OCI-LY7 (cell line): ENCODE measurements at regions not wholly inside any gene's neighbourhood (a gene's known extent, or its start where the extent isn't known, plus 50 kb on each side); places are given as distances from the start of the nearest gene placed in this dataset.

Source experiments
- BruUV-seq: library from RNA; stranded (reverse); fragments of 400-500 nt; replicated peaks from 2 replicates; lab custom pipeline; 2021; lab: Mats Ljungman, UMichigan
- CTCF ChIA-PET: fragments of 300-600 bp; sonication (Branson Sonifier 250); formaldehyde crosslinking; loops from one replicate; lab custom pipeline; 2022; ENCODE audit warnings: antibody characterized with exemption; ENCODE audit not compliant: unreplicated experiment; lab: Charles Lee
- POLR2A ChIA-PET: fragments of 300-600 bp; sonication (Branson Sonifier 250); formaldehyde crosslinking; loops from one replicate; lab custom pipeline; 2022; ENCODE audit warnings: antibody characterized with exemption; lab: Charles Lee
- DNase-seq: peaks from one replicate; pipeline ENCODE4 v3.0.0-alpha.2; 2015; ENCODE audit warnings: low spot score
- H2AFZ ChIP-seq: fragments of 200-600 bp; sonication (generic), shearing (Covaris generic); 2 replicates; pipeline ENCODE4 v1.6.1; 2014; ENCODE audit warnings: mild to moderate bottlenecking, antibody characterized with exemption, low read length, moderate library complexity
- H3K27ac ChIP-seq: fragments of 200-600 bp; sonication (generic); 2 replicates; pipeline ENCODE4 v1.5.1; 2014; ENCODE audit warnings: mixed run types, low read depth, mild to moderate bottlenecking, moderate library complexity, low read length, inconsistent platforms; ENCODE audit not compliant: poor library complexity, severe bottlenecking
- H3K36me3 ChIP-seq: fragments of 200-600 bp; sonication (generic); 2 replicates; pipeline ENCODE4 v1.6.1; 2014; ENCODE audit warnings: mild to moderate bottlenecking, antibody characterized with exemption, low read length, moderate library complexity, mixed read lengths; ENCODE audit not compliant: insufficient read depth
- H3K4me1 ChIP-seq: fragments of 200-600 bp; sonication (generic); 2 replicates; pipeline ENCODE4 v1.5.1; 2014; ENCODE audit warnings: mild to moderate bottlenecking, low read length; ENCODE audit not compliant: insufficient read depth, poor library complexity, severe bottlenecking
- H3K4me2 ChIP-seq: fragments of 200-600 bp; sonication (generic); 2 replicates; pipeline ENCODE4 v1.6.1; 2014; ENCODE audit warnings: mild to moderate bottlenecking, low read length
- H3K4me3 ChIP-seq: fragments of 200-600 bp; sonication (generic); 2 replicates; pipeline ENCODE4 v1.5.1; 2014; ENCODE audit warnings: mild to moderate bottlenecking, low read depth, low read length; ENCODE audit not compliant: poor library complexity, severe bottlenecking
- H3K79me2 ChIP-seq: fragments of 200-600 bp; sonication (generic); 2 replicates; pipeline ENCODE4 v1.6.1; 2016; ENCODE audit warnings: low read depth, mild to moderate bottlenecking, low read length, moderate library complexity, mixed read lengths; ENCODE audit not compliant: insufficient read depth
- H3K9me2 ChIP-seq: fragments of 200-600 bp; sonication (generic); 2 replicates; pipeline ENCODE4 v1.6.1; 2016; ENCODE audit warnings: mild to moderate bottlenecking, low read length, mixed read lengths; ENCODE audit not compliant: insufficient read depth
- H3K9me3 ChIP-seq: fragments of 200-600 bp; sonication (generic); 2 replicates; pipeline ENCODE4 v1.6.1; 2014; ENCODE audit warnings: mild to moderate bottlenecking, mixed run types, low read length, mixed read lengths
- H4K20me1 ChIP-seq: fragments of 200-600 bp; sonication (generic); 2 replicates; pipeline ENCODE4 v1.6.1; 2014; ENCODE audit warnings: mild to moderate bottlenecking, antibody characterized with exemption, low read length, moderate library complexity, mixed read lengths; ENCODE audit not compliant: insufficient read depth
- CTCF ChIP-seq: fragments of 200-600 bp; sonication (generic); conservative IDR thresholded peaks from 2 replicates; pipeline ENCODE4 v1.5.1; 2014; ENCODE audit warnings: mild to moderate bottlenecking, antibody characterized with exemption, low read length, moderate library complexity, mixed read lengths
- EZH2phosphoT487 ChIP-seq: fragments of 200-600 bp; sonication (generic); IDR thresholded peaks from 2 replicates; pipeline ENCODE4 v1.6.1; 2018; ENCODE audit warnings: low read depth, borderline replicate concordance, mild to moderate bottlenecking, mixed run types, antibody characterized with exemption, low read length, moderate library complexity, mixed read lengths
- intact Hi-C: fragments of 100-400 bp; cut with micrococcal nuclease; formaldehyde crosslinking; loops from one replicate; pipeline ENCODE4 v1.10.0; 2022; ENCODE audit not compliant: unreplicated experiment

- Histone ChIP-seq H3K9me2 (no peaks in the 10 kb centered on the region), H2AFZ (peak overlapping the region; percentile 33; the same call in 1 of the 2 replicates), H4K20me1 (no peaks in the 10 kb centered on the region), H3K4me2 (no peak overlapping the region), H3K4me1 (no peaks in the 10 kb centered on the region), H3K36me3 (no peaks in the 10 kb centered on the region), H3K4me3 (no peak overlapping the region), H3K9me3 (no peaks in the 10 kb centered on the region), H3K27ac (no peak overlapping the region), H3K79me2 (no peaks in the 10 kb centered on the region)
- peak; percentile 51 for DNase-seq
- ChIA-PET POLR2A (interaction anchor here (1.0 kb wide), 1 partner anchor 298 kb away, joined by 3 read pairs; no protein-coding TSS in a partner anchor), CTCF (no interaction called here)
- TF ChIP-seq CTCF, result peak; percentile 85
- TF ChIP-seq EZH2phosphoT487, result no peak
- no TSS peak for BruUV-seq
- intact Hi-C loops, result loop anchor here (5.0 kb wide), 1 partner anchor 447 kb away; no protein-coding TSS in a partner anchor
Measured at GRCh38 chr6:27608916-27609883, 136.3 kb upstream of the ZNF184 start.

GRCh38 chr6:27605401-27606342 is 132.8 kb upstream of the ZNF184 start:
- no peak overlapping the region for H3K4me2 ChIP-seq
- H3K27ac ChIP-seq, result no peak overlapping the region
- no peaks in the 10 kb centered on the region for H3K79me2 ChIP-seq
- DNase-seq, result no peak
- ChIA-PET CTCF (no interaction called here), POLR2A (no interaction called here)
- H2AFZ ChIP-seq, result no peak overlapping the region
- no peak for TF ChIP-seq EZH2phosphoT487
- no peak for TF ChIP-seq CTCF
- no peaks in the 10 kb centered on the region for H4K20me1 ChIP-seq
- no peaks in the 10 kb centered on the region for H3K4me1 ChIP-seq
- H3K36me3 ChIP-seq, result no peaks in the 10 kb centered on the region
- H3K4me3 ChIP-seq, result no peak overlapping the region
- BruUV-seq, result no TSS peak
- intact Hi-C loops, result loop anchor here (5.0 kb wide), 1 partner anchor 443 kb away; no protein-coding TSS in a partner anchor
- H3K9me2 ChIP-seq, result no peaks in the 10 kb centered on the region
- H3K9me3 ChIP-seq, result no peaks in the 10 kb centered on the region
